HS-27A (cell line): ENCODE measurements at regions not wholly inside any gene's neighbourhood (a gene's known extent, or its start where the extent isn't known, plus 50 kb on each side); places are given as distances from the start of the nearest gene placed in this dataset.
A peak's percentile ranks its signal among the peaks of the same experiment; 100 is the strongest.

Source experiments
- DNase-seq: peaks from one replicate; pipeline ENCODE4 v3.0.0-alpha.2; 2012; ENCODE audit warnings: low read depth, missing footprints

DNA sequence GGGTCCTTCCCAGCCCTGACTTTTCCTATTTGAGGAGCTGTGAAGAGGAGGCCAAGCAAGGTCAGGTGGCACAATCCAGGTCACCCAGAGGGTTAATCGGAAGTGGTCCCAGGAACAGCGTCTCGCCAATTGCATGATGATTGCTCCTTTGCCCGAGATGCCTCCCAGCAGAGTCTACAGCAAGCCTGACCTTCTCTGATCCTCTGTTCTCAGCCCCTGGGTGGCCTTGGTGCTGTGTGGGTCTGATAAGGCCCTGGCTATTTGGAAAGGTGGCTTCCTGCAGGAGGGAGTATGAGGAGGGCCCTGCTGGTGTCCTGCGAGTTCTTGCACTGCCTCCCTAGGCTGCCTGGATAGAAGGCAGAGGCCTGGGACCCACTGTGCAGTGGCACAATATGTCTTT, 116.2 kb downstream of the FOXD2 start:
- DNase-seq, result no peak

- DNase-seq, result no peak
Measured at GRCh38 chr1:47554901-47555300, 117.1 kb downstream of the FOXD2 start.

DNA sequence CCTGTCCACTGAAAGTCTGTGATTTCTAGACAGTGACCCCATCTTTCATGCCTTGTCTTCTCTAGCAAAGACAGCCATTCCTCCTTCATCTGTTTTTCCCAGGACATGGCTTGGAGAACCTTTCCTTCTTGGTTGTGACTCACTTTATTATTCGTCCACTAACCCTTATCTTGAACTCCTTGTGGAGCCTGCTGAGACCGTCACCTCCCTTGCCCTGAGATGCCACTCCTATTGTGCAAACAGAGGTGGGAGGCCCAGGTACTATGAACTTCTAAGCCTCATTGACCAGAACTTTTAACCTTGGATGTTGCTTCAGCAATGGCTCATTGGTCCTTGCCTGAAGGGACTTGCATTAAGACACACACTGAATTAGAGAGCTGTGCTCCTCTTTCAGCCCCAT, 117.5 kb downstream of the FOXD2 start:
- DNase-seq, result no peak

DNA sequence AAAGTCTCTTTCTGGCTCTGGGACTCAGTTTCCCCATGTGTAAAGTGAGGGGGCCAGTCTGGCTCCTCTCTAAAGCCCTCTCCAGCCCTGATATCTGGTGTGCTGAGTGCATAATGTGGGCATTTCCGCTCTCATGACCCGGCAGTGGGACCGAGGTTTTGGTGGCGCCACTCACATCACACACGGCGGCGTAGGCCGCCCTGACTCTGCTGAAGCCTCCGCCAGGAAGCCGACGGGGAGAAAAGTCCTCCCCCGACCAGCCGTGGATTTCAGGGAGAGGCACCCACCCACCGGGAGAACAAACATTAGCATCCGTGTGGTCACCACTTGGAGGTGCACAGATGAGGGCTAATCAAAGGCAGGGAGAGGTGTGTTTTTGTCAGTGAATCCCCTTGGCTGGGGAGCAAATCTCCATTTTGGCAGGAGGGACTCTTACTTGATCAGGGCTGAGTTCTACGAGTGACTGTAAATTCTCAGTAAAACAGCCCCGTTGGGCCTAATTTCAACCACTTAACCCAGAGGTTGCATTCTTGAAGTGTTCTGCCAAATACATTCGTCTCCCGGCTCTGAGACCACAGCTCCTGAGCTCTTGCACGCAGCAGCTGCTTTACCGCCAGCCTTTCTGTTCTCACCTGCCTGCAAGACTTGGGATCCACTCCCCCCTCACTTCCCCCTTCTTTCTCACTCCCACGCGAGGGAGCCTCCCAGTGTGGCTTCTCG, 118.2 kb downstream of the FOXD2 start:
- no peak for DNase-seq

DNA sequence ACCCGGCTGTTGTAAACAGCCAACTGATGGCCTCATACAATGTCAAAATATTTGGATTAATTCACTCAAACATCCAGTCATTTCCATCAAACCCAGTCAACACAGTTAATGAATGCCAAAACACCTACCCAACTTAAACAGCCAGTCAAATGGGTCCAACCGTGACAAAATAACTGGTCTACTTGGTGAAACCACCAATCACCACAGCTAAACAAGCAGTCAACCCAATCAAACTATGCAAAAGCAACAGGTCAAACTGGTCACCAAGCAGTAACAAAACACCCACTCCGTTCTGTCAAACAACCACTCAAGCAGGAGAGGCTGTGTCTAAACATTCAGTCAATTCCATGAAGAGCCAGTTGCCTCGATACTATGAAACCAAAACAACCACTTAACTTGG, 119.2 kb downstream of the FOXD2 start:
- no peak for DNase-seq

- DNase-seq, result no peak
Measured at GRCh38 chr1:47558601-47559593, 121.1 kb downstream of the FOXD2 start.

- no peak for DNase-seq
Measured at GRCh38 chr1:47559944-47560695, 122.3 kb downstream of the FOXD2 start.

DNA sequence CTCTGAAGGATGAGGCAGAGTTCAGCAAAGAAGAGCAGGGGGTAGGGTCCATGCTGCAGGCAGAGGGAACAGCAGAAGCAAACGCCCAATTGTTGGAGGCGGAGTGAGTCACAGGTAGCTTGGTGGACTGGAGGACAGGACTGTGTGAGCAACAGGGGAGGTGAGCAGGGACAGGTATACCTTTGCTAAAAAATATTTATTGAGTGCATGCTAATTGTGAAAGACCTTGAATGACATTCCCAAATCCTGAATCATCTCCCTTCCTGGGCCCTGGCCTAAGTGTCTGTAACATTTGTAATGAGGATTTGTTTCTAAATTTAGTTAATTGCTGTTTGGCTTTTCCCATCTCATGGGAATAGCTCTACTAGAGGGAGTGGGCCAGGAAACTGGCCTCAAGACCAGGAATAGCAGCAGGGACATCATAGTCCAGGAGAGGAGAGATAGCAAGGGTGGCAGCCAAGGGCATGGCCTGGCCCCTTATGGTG, 123.7 kb downstream of the FOXD2 start:
- no peak for DNase-seq

DNA sequence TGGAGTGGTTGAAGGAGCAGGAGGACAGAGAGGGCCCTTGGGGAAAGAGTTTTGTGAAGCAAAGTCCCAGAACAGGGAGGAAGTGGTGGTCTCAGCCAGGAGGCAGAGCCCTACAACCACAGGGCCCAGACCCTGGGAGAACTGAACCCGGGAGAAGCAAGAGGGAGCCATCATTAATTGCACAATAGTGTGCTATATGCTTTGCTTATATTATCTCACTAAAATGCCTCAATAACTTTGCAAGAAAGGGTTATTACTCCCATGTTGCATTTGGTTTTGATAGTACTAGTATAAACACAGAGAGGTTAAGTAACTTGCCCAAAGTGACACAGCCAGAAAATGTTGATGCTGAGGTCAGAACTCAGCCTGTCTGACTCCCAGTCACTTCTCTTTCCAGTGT, 124.3 kb downstream of the FOXD2 start:
- DNase-seq, result no peak

DNA sequence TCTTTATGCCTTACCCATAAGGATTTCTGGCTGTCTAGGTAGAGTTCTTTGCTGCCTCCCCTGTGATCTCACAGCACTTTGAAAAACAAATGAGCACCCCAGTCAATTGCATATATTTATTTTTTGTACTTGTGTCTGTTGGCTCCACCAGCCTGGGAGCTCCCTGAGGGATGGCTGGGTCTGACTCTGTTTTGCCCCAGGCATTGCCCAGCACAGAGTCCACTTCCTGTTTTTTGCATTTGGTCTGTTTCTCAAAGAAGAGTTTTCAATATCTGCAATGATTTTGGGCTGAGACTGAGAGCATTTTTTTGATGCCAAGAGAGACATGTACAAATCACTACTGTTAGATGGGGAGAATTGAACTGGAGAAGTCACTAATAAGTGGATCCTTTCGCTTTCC, 125.0 kb downstream of the FOXD2 start:
- no peak for DNase-seq

GRCh38 chr1:47563201-47563600, 125.4 kb downstream of the FOXD2 start:
- DNase-seq, result no peak

GRCh38 chr1:47564570-47564969, 126.7 kb downstream of the FOXD2 start:
- DNase-seq, result no peak

- DNase-seq, result no peak
Measured at GRCh38 chr1:47565092-47565491, 127.2 kb downstream of the FOXD2 start.

- DNase-seq, result no peak
Measured at GRCh38 chr1:47565676-47566075, 127.8 kb downstream of the FOXD2 start.

- DNase-seq, result no peak
Measured at GRCh38 chr1:47568763-47569162, 130.9 kb downstream of the FOXD2 start.

DNA sequence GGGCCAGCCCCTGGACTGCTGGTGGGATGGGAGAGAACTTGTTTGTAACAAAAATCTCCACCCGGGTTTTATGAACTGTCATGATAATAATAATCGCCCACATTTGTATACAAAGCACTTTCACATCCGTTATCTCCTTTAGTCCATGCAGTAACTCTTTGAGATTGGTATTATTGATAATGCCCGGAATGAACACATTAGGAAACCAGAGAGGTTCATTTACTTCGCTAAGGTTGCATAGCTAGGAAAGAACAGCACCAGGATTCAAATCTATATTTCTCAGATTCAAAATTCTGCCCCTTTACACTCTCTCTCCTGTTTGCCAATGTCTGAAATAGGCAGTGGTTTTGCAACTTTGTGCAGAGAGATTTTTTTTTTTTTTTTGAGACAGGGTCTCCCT, 131.4 kb downstream of the FOXD2 start:
- DNase-seq, result no peak

GRCh38 chr1:47569681-47570470, 132.0 kb downstream of the FOXD2 start:
- peak; percentile 65 for DNase-seq

- DNase-seq, result no peak
Measured at GRCh38 chr1:47571161-47571560, 133.3 kb downstream of the FOXD2 start.

- DNase-seq, result no peak
Measured at GRCh38 chr1:47571952-47572351, 134.1 kb downstream of the FOXD2 start.

DNA sequence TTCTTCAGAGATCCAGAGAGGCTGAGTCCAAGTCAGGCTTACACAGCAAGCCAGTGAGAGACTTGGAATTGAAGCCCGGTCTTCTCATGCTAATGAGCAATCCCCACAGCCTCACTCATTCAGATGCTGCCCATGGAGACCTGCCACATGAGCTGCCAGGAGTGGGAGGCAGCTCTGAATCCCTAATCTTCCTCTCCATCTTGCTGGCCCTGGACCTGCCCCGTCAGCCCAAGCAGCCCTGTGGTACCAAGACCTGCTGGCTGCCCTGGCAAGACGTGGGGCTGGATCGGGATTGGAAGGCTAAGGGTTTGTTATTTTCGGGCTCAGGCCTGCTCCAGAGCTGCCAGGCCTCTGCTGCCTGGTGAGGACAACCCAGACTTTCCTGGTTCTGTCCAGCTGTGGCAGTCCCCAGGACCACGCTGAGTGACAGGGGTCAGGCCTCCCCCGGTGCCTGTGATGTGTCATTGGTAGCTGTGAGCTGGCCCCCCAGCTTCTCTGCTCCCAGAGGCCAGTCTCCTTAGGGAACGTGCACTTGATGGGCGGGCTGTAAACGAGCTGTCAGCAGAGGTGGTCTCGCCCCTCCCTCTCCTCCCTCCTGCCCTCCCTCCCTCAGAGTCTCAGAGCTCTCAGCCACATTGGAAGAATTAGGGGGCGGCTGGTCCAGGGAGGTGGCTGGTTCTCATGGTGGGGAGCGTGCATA, 135.0 kb downstream of the FOXD2 start:
- no peak for DNase-seq
